NB4 (cell line): ENCODE measurements at regions not wholly inside any gene's neighbourhood (a gene's known extent, or its start where the extent isn't known, plus 50 kb on each side); places are given as distances from the start of the nearest gene placed in this dataset.

Experiments used
- DNase-seq: peaks from one replicate; pipeline ENCODE4 v3.0.0; 2010; ENCODE audit warnings: low read depth
- H3K4me3 ChIP-seq: one replicate; pipeline ENCODE4 v1.5.1; 2011; ENCODE audit warnings: mild to moderate bottlenecking, low read depth, low read length, moderate library complexity
- CTCF ChIP-seq: IDR thresholded peaks from one replicate; pipeline ENCODE4 v1.5.1; 2012; ENCODE audit warnings: low read depth, low read length
- MAX ChIP-seq: IDR thresholded peaks from 2 replicates; pipeline ENCODE4 v1.6.1; 2011; ENCODE audit warnings: low read depth, low read length
- MYC ChIP-seq: IDR thresholded peaks from 2 replicates; pipeline ENCODE4 v1.6.1; 2011; ENCODE audit warnings: low read depth, low read length
- POLR2A ChIP-seq: IDR thresholded peaks from 2 replicates; pipeline ENCODE4 v1.6.1; 2011; ENCODE audit warnings: mild to moderate bottlenecking; ENCODE audit not compliant: insufficient read length; ENCODE audit errors: extremely low read depth

- TF ChIP-seq MYC = no peak
- no peak for TF ChIP-seq MAX
- TF ChIP-seq CTCF = no peak
- no peak for TF ChIP-seq POLR2A
- no peak for DNase-seq
- H3K4me3 ChIP-seq = no peak overlapping the region
These were observed 153.7 kb upstream of the FGF16 start for GRCh38 chrX:77293331-77293995.

GRCh38 chrX:77298296-77298695 is 148.9 kb upstream of the FGF16 start:
- no peak for DNase-seq
- TF ChIP-seq MAX (no peak), CTCF (no peak), POLR2A (no peak), MYC (no peak)
- H3K4me3 ChIP-seq = no peak overlapping the region

GRCh38 chrX:77298790-77299189 is 148.4 kb upstream of the FGF16 start:
- H3K4me3 ChIP-seq = no peak overlapping the region
- no peak for TF ChIP-seq POLR2A
- TF ChIP-seq CTCF = no peak
- no peak for TF ChIP-seq MAX
- TF ChIP-seq MYC = no peak
- no peak for DNase-seq

GRCh38 chrX:77299549-77299948 is 147.6 kb upstream of the FGF16 start:
- DNase-seq = no peak
- TF ChIP-seq CTCF (no peak), MYC (no peak), MAX (no peak), POLR2A (no peak)
- H3K4me3 ChIP-seq = no peak overlapping the region

GRCh38 chrX:77342004-77342403 is 105.2 kb upstream of the FGF16 start:
- no peak for DNase-seq
- H3K4me3 ChIP-seq = no peak overlapping the region
- TF ChIP-seq CTCF (no peak), MAX (no peak), POLR2A (no peak), MYC (no peak)
